SK-N-MC (cell line): ENCODE measurements at regions not wholly inside any gene's neighbourhood (a gene's known extent, or its start where the extent isn't known, plus 50 kb on each side); places are given as distances from the start of the nearest gene placed in this dataset.
"Not testable (repeated sequence)": the region's sequence is repeated elsewhere in the genome, so short reads cannot be mapped to it uniquely, and the experiment has no call there.

Source experiments
- EZH2 ChIP-seq: fragments of 200-600 bp; sonication (generic); IDR thresholded peaks from one replicate; pipeline ENCODE4 v1.6.1; 2017; ENCODE audit warnings: antibody characterized with exemption
- FOXP2 ChIP-seq: optimal IDR thresholded peaks from 2 replicates; pipeline ENCODE3; 2011; ENCODE audit warnings: mild to moderate bottlenecking, moderate library complexity; ENCODE audit not compliant: insufficient read depth; ENCODE audit errors: extremely low read length, control extremely low read depth
- POLR2AphosphoS5 ChIP-seq: IDR thresholded peaks from 2 replicates; pipeline ENCODE4 v1.6.1; 2012; ENCODE audit warnings: mild to moderate bottlenecking, low read depth, low read length, borderline replicate concordance

DNA sequence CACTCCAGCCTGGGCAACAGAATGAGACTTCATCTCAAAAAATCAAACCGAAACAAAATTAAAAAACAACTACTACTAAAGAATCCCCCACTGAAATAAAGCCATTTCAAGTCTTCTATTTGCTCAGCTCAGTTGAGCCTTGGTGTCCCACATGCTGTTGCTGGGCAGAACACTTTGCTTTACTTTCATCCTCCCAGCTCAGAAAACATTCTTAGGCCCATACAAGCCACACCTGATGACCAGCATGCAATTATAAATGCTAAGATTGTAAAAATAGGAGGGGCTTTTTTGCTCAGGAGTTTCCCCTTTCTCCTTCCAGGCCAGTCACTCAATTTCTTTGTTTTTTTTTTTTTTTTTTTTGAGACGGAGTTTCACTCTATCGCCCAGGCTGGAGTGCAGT lies 94.6 kb upstream of the PRSS12 start:
- not testable (repeated sequence) for TF ChIP-seq POLR2AphosphoS5, EZH2, FOXP2
